ENCODE measurements at regions not wholly inside any gene's neighbourhood (a gene's known extent, or its start where the extent isn't known, plus 50 kb on each side); places are given as distances from the start of the nearest gene placed in this dataset.
A peak's percentile ranks its signal among the peaks of the same experiment; 100 is the strongest.

DNA sequence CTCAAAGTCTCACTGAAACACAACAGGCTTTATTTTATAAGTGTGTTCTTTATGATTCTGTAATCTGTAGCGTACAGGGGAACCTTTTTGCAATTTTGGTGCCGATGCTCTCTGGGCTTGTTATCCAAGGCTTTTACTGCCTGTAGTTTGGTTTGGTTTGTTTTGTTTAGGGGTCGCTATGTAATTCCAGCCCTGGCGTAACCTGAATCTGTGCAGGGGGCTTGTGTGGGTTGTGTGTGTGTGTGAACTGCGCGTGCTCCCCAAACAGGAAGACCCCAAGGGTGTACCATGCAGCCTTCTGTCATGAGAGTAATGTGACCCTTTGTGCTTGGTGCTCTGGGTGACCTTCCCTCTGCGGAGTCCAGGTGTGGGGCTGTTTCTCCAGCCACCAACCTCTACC, 92.1 kb upstream of the CLDN14 start:
- Histone ChIP-seq H3K4me2 (ENCODE audit: insufficient read depth, insufficient read length, low read length) (no peak overlapping the region), H2BK12ac (ENCODE audit: insufficient read length, low read depth, low read length) (no peak overlapping the region), H4K8ac (replicated peaks; ENCODE audit: insufficient read length, low read depth, low read length) (no peak overlapping the region), H3K4ac (ENCODE audit: low read depth, low read length) (no peak overlapping the region), H2AFZ (ENCODE audit: low read length) (no peak overlapping the region), H2BK15ac (ENCODE audit: low read depth, low read length) (no peak overlapping the region), H4K5ac (ENCODE audit: insufficient read length, low read depth, low read length) (no peak overlapping the region), H4K20me1 (ENCODE audit: control insufficient read depth, insufficient read depth, insufficient read length) (no peaks in the 10 kb centered on the region), H3K79me1 (ENCODE audit: insufficient read depth, low read depth, low read length, poor library complexity, severe bottlenecking) (no peaks in the 10 kb centered on the region), H4K91ac (ENCODE audit: insufficient read length, low read depth, low read length) (no peak overlapping the region), H3K4me1 (ENCODE audit: insufficient read depth, low read length) (no peaks in the 10 kb centered on the region), H2AK5ac (ENCODE audit: insufficient read length, low read length) (no peak overlapping the region), H2BK120ac (ENCODE audit: low read depth, low read length, poor library complexity, severe bottlenecking) (no peak overlapping the region), H3K27ac (ENCODE audit: insufficient read length, low read depth, low read length) (no peak overlapping the region), H3T11ph (ENCODE audit: low read length) (no peak overlapping the region), H3K14ac (ENCODE audit: insufficient read depth, low read length) (0 out of 2 replicates have a peak overlapping the region, but pooled peaks have one; percentile 7), H2BK5ac (ENCODE audit: insufficient read length, low read length) (no peak overlapping the region), H3K23me2 (ENCODE audit: insufficient read length, low read depth, low read length, poor library complexity, severe bottlenecking) (no peaks in the 10 kb centered on the region), H3K23ac (ENCODE audit: insufficient read length, low read depth, low read length) (no peak overlapping the region), H3K9ac (ENCODE audit: extremely low read depth, insufficient read length, low read length) (no peak overlapping the region), H2BK20ac (ENCODE audit: low read depth, low read length, poor library complexity, severe bottlenecking) (no peak overlapping the region), H3K27me3 (ENCODE audit: insufficient read depth, low read length) (no peaks in the 10 kb centered on the region), H3K79me2 (ENCODE audit: insufficient read depth, low read length) (no peaks in the 10 kb centered on the region), H3K18ac (ENCODE audit: insufficient read length, low read depth, low read length) (no peak overlapping the region), H3K56ac (ENCODE audit: insufficient read length, low read depth, low read length) (no peak overlapping the region), H3K9me3 (ENCODE audit: control insufficient read depth, low read depth, low read length) (no peaks in the 10 kb centered on the region)
- Mint-ChIP-seq H3K36me3 (ENCODE audit: insufficient read depth in 1 of 3, low read depth in 3 of 3) (no peaks in the 10 kb centered on the region), H3K27me3 (ENCODE audit: low read depth) (peaks cover 5% of the 10 kb centered on the region), H3K9me3 (no peaks in the 10 kb centered on the region), H3K27ac (no peak overlapping the region), H3K4me3 (no peak overlapping the region), H3K4me1 (no peaks in the 10 kb centered on the region)
- no peak for DNase-seq
- whole genome bisulfite sequencing (ENCODE audit: extremely low coverage, insufficient read length, low lambda C conversion rate), result no CpG with 5 or more reads among the region's 7 CpGs
- TF ChIP-seq, protein P1, sequence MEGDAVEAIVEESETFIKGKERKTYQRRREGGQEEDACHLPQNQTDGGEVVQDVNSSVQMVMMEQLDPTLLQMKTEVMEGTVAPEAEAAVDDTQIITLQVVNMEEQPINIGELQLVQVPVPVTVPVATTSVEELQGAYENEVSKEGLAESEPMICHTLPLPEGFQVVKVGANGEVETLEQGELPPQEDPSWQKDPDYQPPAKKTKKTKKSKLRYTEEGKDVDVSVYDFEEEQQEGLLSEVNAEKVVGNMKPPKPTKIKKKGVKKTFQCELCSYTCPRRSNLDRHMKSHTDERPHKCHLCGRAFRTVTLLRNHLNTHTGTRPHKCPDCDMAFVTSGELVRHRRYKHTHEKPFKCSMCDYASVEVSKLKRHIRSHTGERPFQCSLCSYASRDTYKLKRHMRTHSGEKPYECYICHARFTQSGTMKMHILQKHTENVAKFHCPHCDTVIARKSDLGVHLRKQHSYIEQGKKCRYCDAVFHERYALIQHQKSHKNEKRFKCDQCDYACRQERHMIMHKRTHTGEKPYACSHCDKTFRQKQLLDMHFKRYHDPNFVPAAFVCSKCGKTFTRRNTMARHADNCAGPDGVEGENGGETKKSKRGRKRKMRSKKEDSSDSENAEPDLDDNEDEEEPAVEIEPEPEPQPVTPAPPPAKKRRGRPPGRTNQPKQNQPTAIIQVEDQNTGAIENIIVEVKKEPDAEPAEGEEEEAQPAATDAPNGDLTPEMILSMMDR (conservative IDR thresholded peaks at IDR 0.05), result no peak
